Suprapubic skin (tissue), 3 donors: ENCODE measurements at regions not wholly inside any gene's neighbourhood (a gene's known extent, or its start where the extent isn't known, plus 50 kb on each side); places are given as distances from the start of the nearest gene placed in this dataset.

ENCODE experiments used
- POLR2A ChIP-seq, 2 donors: fragments of 450-650 bp; IDR thresholded peaks; one replicate each; pipeline ENCODE4 v1.6.1; 2017; ENCODE audit warnings: antibody characterized with exemption in 2 of 2, mild to moderate bottlenecking in 2 of 2, moderate library complexity in 2 of 2
- TF ChIP-seq, protein P1 (sequence below), 2 donors: fragments of 200-600 bp in 1 of 2; fragments of 450-650 bp in 1 of 2; sonication (generic) in 1 of 2; IDR thresholded peaks; one replicate each; pipeline ENCODE4 v1.5.1; 2016 to 2019; ENCODE audit warnings: antibody characterized with exemption in 2 of 2, mild to moderate bottlenecking in 1 of 2, moderate library complexity in 1 of 2

DNA sequence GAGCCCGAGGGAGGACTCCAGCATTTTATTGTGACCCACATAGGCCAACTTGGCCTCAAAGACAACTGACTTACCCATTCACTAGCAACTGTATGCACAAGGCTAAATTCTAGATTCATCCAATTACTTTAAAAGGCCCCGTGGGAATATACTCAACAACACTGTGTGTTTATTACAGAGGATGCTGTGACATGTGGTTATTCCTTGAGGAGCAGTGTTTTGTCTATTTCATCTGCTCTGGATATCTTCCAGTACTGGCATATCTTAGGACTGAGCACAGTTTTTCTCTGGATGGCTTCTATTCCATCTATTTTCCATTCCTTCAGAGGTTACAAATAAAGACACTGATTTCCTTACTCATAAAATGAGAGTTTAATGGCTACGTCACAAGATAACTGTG is 87.2 kb upstream of the KRAS start:
- TF ChIP-seq, protein P1, sequence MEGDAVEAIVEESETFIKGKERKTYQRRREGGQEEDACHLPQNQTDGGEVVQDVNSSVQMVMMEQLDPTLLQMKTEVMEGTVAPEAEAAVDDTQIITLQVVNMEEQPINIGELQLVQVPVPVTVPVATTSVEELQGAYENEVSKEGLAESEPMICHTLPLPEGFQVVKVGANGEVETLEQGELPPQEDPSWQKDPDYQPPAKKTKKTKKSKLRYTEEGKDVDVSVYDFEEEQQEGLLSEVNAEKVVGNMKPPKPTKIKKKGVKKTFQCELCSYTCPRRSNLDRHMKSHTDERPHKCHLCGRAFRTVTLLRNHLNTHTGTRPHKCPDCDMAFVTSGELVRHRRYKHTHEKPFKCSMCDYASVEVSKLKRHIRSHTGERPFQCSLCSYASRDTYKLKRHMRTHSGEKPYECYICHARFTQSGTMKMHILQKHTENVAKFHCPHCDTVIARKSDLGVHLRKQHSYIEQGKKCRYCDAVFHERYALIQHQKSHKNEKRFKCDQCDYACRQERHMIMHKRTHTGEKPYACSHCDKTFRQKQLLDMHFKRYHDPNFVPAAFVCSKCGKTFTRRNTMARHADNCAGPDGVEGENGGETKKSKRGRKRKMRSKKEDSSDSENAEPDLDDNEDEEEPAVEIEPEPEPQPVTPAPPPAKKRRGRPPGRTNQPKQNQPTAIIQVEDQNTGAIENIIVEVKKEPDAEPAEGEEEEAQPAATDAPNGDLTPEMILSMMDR (IDR thresholded peaks at IDR 0.05), result no peak
- no peak for TF ChIP-seq POLR2A (IDR thresholded peaks at IDR 0.05)
